HUES64 (cell line): ENCODE measurements at regions not wholly inside any gene's neighbourhood (a gene's known extent, or its start where the extent isn't known, plus 50 kb on each side); places are given as distances from the start of the nearest gene placed in this dataset.

Experiments
- H3K27ac ChIP-seq: 2 replicates; pipeline ENCODE4 v1.7.0; 2013; ENCODE audit warnings: low read depth, low read length, inconsistent platforms
- H3K27me3 ChIP-seq: 2 replicates; pipeline ENCODE4 v1.6.1; 2013; ENCODE audit warnings: mild to moderate bottlenecking, low read length; ENCODE audit not compliant: insufficient read depth
- H3K36me3 ChIP-seq: 2 replicates; pipeline ENCODE4 v1.6.1; 2013; ENCODE audit warnings: mild to moderate bottlenecking, low read length; ENCODE audit not compliant: insufficient read depth
- H3K4me1 ChIP-seq: 2 replicates; pipeline ENCODE4 v1.6.1; 2013; ENCODE audit warnings: mild to moderate bottlenecking, low read length, moderate library complexity; ENCODE audit not compliant: insufficient read depth
- H3K4me3 ChIP-seq: 2 replicates; pipeline ENCODE4 v1.5.1; 2013; ENCODE audit warnings: mild to moderate bottlenecking, low read length, moderate library complexity
- H3K9ac ChIP-seq: 2 replicates; pipeline ENCODE4 v1.6.1; 2013; ENCODE audit warnings: mild to moderate bottlenecking, low read depth, low read length
- H3K9me3 ChIP-seq: 2 replicates; pipeline ENCODE4 v1.6.1; 2013; ENCODE audit warnings: low read depth, low read length; ENCODE audit not compliant: insufficient read depth
- WGBS: fragments of 150-250, 120-280 bp; methylation state at CpG from one replicate; pipeline ENCODE4 v1.1.7; 2013; ENCODE audit warnings: missing lambda C conversion rate; 5-methylcytosine and 5-hydroxymethylcytosine counted together

DNA sequence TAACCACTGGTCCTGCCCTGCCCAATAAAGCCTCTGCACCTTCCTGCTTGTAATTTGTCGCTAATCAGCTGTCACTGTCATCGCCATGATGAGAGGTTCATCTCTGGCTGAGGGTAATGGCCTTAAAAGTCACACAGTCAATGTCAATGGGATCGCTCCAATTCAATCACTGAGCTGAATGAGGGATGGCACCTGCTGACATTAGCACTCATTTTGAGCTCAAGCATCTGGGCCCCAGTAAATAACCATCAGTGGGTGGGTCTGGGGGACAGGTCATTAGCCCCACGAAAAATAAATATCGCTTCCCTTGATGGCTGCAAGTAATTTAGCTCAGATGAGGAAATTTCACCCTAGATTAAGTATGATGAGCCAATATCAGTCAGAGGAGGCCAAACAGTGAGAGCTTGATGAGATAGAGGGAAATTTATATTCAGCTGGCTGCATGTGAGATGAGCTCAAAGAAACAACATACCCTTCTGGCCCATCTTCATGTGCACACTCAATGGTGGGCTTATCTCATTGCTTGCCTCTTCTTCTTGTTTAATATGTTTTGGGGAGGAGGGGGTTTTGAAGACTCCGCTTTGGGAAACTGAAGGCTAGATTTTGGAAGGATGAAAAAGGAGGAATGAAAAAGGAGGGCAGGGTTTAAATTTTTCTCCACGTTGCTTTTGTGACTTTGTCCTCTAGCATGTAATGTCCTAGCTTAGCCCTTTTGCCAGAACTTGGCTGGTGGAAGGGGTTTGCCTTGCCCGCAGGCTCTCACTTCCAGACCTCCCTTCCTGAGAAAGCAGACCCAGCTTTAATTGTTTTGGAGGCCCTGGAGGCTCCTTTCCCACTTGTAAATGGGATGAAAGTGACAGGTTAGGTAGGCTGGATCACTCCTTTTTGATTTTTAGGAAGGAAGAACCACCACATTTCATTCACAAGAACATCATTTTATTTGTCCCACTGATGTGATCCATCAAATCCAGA is 84.8 kb upstream of the PAQR3 start:
- Histone ChIP-seq H3K4me3 (no peak overlapping the region), H3K27ac (no peak overlapping the region), H3K9me3 (no peaks in the 10 kb centered on the region), H3K36me3 (no peaks in the 10 kb centered on the region), H3K27me3 (no peaks in the 10 kb centered on the region), H3K9ac (no peak overlapping the region), H3K4me1 (no peaks in the 10 kb centered on the region)
- WGBS = 91% methylated on average over 8 of the region's 8 CpGs

DNA sequence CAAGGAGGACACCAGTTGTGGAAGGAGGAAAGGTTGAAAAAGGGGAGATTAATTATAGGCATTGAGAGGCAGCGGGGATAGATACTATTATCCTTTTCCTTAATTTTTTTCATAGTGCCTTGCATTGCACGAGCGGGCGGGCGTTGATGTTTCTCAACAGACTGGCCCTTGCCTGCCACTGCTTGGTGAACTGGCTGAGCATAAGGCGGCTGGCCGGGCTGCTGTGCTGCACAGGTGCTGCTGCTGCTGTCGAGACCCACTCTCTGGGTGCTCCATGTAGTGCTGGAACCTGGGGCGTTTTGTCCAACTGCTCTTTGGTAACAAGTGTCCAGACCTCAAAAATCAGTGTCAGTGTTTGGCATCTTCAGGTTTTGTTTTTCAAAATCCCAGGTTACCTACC is 83.3 kb upstream of the PAQR3 start:
- Histone ChIP-seq H3K9ac (no peak overlapping the region), H3K9me3 (no peaks in the 10 kb centered on the region), H3K4me3 (no peak overlapping the region), H3K4me1 (no peaks in the 10 kb centered on the region), H3K27me3 (no peaks in the 10 kb centered on the region), H3K36me3 (no peaks in the 10 kb centered on the region), H3K27ac (no peak overlapping the region)
- WGBS = 95% methylated on average over 9 of the region's 9 CpGs

DNA sequence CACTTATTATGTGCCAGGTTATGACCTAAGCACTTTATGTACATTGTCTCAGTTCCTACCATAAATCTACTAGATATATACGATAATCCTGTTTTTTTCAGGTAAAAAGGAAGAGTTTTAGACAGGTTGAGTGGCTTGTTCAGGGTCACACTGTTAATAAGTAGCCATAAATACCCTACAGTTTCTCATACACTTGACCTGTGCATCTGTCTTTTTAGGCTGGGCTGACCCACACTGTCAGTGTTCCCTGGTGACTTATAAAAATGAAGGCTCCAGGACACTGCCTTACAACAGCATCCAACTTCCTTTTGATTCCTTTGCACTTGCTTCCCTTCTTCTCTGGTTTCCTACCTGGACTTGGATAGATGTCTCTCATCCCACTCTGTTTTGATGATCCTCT is 78.2 kb upstream of the PAQR3 start:
- Histone ChIP-seq H3K27me3 (no peaks in the 10 kb centered on the region), H3K4me3 (no peak overlapping the region), H3K9ac (no peak overlapping the region), H3K4me1 (no peaks in the 10 kb centered on the region), H3K27ac (no peak overlapping the region), H3K9me3 (no peaks in the 10 kb centered on the region), H3K36me3 (no peaks in the 10 kb centered on the region)
- WGBS = 100% methylated on average over 1 of the region's 1 CpG

DNA sequence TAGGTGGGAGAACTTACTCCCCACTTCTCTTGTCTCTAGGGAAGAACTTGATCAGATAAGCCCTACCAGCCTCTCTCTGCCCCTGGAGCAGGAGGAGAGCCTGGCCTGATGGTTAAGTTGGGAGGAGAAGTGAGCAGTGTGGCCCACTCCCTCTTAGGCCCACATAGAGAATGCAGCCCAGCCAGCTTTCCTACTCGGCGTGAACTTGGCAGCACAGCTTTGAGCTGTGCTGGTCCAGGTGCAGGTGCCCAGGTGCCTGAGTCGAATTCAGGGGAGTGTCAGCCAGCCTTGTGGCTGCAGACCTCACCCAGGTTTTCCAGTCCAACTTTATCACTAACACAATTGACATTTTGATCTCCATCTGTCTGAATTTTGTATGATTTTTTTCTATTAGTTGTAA is 77.6 kb upstream of the PAQR3 start:
- no peaks in the 10 kb centered on the region for H3K36me3 ChIP-seq
- H3K4me1 ChIP-seq = no peaks in the 10 kb centered on the region
- H3K4me3 ChIP-seq = no peak overlapping the region
- WGBS = 90% methylated on average over 3 of the region's 3 CpGs
- no peaks in the 10 kb centered on the region for H3K9me3 ChIP-seq
- H3K9ac ChIP-seq = no peak overlapping the region
- H3K27me3 ChIP-seq = no peaks in the 10 kb centered on the region
- H3K27ac ChIP-seq = no peak overlapping the region

DNA sequence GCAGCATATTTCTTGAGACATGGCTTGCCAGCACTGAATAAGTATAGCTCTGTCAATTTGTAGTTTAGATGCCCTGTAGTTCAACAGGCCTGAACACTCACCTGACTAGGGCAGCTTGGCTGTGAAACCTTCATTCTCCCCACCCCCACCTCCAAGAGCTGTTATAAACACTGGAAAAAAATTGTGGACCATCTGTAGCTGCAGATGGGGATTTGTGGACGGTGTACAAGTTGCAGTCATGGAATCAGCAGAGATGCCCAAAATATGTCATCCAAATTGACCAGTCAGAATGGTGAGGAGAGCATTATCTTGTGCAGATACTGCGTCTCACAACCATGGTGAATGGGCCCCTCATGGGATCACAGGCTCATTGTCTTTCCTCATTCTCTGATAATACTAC is 76.2 kb upstream of the PAQR3 start:
- WGBS = 90% methylated on average over 2 of the region's 2 CpGs

DNA sequence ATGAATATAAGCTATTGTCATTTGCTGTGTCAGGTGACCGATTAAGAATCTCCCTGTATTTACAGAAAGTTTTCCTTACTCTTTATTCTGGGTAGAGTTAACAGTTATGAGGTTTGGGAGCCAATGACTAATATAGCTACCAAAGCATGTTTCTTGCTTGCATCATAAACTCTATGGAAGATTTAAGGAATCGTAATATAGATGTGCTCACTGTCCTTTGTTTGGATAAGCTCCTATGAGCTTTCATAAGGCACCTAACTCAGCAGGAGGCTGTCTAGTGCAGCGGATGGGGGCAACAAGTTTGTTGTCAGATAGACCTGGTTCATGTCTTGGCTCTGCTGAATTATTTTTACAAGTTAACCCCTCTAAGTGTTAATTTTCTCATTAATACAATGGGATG is 75.0 kb upstream of the PAQR3 start:
- Histone ChIP-seq H3K27ac (no peak overlapping the region), H3K9ac (no peak overlapping the region), H3K4me1 (no peaks in the 10 kb centered on the region), H3K27me3 (no peaks in the 10 kb centered on the region), H3K36me3 (no peaks in the 10 kb centered on the region), H3K9me3 (no peaks in the 10 kb centered on the region), H3K4me3 (no peak overlapping the region)
- WGBS = 93% methylated on average over 3 of the region's 3 CpGs

More for the DNA sequence above, 76.2 kb upstream of the PAQR3 start:
- Histone ChIP-seq H3K27me3 (no peaks in the 10 kb centered on the region), H3K4me3 (no peak overlapping the region), H3K27ac (no peak overlapping the region), H3K4me1 (no peaks in the 10 kb centered on the region), H3K9ac (no peak overlapping the region), H3K36me3 (no peaks in the 10 kb centered on the region), H3K9me3 (no peaks in the 10 kb centered on the region)

DNA sequence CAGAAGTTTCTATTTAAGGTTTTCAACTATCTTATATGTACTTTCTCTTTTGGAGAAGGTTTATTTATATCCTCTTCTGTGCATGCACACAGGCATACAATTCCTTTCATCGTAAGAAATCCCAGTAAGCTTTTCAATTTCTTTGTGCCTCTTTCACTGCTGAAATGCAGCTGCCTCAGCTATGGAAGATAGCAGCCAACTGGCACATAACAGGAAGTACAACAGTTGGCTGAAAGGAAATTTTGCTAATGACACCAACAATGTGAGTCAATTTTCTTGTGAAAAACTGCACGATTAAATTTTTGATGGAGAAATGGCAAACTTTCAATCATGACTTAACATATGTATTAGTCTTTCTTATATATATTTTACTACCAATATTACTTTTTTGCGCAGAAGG is 74.5 kb upstream of the PAQR3 start:
- Histone ChIP-seq H3K27me3 (no peaks in the 10 kb centered on the region), H3K36me3 (no peaks in the 10 kb centered on the region), H3K27ac (no peak overlapping the region), H3K9ac (no peak overlapping the region), H3K4me3 (no peak overlapping the region), H3K9me3 (no peaks in the 10 kb centered on the region), H3K4me1 (no peaks in the 10 kb centered on the region)
- 88% methylated on average over 1 of the region's 3 CpGs for WGBS

DNA sequence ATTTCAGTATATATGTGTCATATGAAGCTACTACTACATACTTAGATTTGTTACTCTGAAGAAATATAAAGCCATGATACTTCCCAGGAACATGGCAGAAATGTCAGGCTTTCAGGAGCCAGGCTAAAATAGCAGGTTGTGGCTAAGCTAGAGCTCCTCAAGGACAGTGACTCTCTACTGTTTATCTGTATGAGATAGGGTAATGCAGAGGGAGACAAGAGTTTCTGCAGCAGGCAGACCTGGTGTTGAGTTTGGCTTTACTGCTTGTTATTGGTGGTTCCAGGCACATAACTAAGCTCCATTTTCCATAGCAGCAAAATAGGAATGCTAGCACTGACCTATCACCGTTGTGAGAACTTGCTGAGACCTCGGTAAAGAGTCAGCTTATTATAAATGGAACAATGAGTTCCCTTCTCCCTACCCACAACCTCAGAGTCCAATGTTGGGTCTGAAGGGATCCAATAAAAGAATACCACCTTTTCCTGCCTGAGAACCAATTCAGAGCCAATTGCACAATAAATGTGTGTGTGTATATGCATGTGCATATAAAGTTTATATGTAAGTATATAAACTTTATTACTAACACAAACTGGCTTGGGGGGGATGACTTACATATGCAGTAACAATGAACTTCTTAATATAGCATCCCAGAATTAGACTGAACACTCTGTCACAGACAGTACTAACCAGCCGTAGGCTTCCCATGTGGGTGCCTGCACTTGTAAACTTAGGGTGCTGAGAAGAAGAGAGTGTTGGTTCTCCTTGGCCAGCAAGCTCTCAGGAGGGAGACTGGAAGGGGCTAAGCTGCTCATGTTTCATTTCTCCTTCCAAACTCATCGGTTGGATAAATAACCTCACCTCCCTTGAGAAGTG is 51.9 kb upstream of the PAQR3 start:
- WGBS = 90% methylated on average over 3 of the region's 4 CpGs

DNA sequence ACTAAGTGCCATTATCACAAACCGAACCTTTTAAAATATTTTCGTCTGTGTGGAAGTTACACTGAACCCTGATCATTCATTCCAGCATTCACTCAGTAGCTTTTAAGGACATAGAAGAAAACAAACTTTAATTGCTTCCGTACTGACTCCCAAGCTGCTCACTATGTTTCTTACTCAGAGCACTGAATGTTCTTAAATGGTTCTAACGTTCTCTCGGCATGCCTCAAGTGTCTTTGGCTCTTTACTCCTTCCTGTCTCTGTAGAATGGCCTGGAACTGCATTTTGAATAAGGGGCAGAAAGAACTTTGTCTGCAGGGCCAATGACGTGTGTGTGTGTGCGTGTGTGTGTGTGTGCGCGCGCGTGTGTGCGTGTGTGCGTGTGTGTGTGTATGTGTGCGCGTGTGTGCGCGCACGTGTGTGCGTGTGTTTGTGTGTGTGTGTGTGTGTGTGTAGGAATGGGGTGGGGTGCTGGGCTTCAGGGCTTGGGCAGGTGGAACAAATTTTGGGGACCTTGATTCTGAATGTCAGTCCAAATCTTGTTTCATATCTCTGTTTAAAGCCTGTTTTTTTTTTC is 50.5 kb upstream of the PAQR3 start:
- Histone ChIP-seq H3K27ac (no peak overlapping the region), H3K36me3 (no peaks in the 10 kb centered on the region), H3K27me3 (no peaks in the 10 kb centered on the region), H3K9me3 (no peaks in the 10 kb centered on the region), H3K4me3 (no peak overlapping the region), H3K9ac (no peak overlapping the region), H3K4me1 (no peaks in the 10 kb centered on the region)
- 64% methylated on average over 19 of the region's 19 CpGs for WGBS

More for the DNA sequence above, 51.9 kb upstream of the PAQR3 start:
- no peaks in the 10 kb centered on the region for H3K9me3 ChIP-seq
- H3K36me3 ChIP-seq = no peaks in the 10 kb centered on the region
- no peaks in the 10 kb centered on the region for H3K4me1 ChIP-seq
- H3K27me3 ChIP-seq = no peaks in the 10 kb centered on the region
- H3K27ac ChIP-seq = no peak overlapping the region
- H3K9ac ChIP-seq = no peak overlapping the region
- H3K4me3 ChIP-seq = no peak overlapping the region
